ENCODE measurements at regions not wholly inside any gene's neighbourhood (a gene's known extent, or its start where the extent isn't known, plus 50 kb on each side); places are given as distances from the start of the nearest gene placed in this dataset.

- TF ChIP-seq CTCF (IDR thresholded peaks at IDR 0.05) (no peak), POLR2A (IDR thresholded peaks at IDR 0.05) (no peak), POLR2AphosphoS5 (IDR thresholded peaks at IDR 0.05) (no peak), EP300 (IDR thresholded peaks at IDR 0.05; ENCODE audit: low read depth) (no peak)
Measured at GRCh38 chr10:33843379-33843778, 508.9 kb upstream of the NRP1 start.
